SU-DHL-6 (cell line): ENCODE measurements at regions not wholly inside any gene's neighbourhood (a gene's known extent, or its start where the extent isn't known, plus 50 kb on each side); places are given as distances from the start of the nearest gene placed in this dataset.

Source experiments
- EZH2phosphoT487 ChIP-seq: fragments of 200-600 bp; sonication (generic), shearing (Covaris generic); conservative IDR thresholded peaks from 2 replicates; pipeline ENCODE4 v1.6.1; 2018; ENCODE audit warnings: mild to moderate bottlenecking, antibody characterized with exemption, low read length, moderate library complexity, mixed read lengths
- TF ChIP-seq, protein P1 (sequence below): fragments of 200-600 bp; sonication (generic); IDR thresholded peaks from one replicate; pipeline ENCODE4 v1.5.1; 2017; ENCODE audit warnings: antibody characterized with exemption, mild to moderate bottlenecking, low read length, moderate library complexity; ENCODE audit not compliant: insufficient read depth, poor library complexity, severe bottlenecking

DNA sequence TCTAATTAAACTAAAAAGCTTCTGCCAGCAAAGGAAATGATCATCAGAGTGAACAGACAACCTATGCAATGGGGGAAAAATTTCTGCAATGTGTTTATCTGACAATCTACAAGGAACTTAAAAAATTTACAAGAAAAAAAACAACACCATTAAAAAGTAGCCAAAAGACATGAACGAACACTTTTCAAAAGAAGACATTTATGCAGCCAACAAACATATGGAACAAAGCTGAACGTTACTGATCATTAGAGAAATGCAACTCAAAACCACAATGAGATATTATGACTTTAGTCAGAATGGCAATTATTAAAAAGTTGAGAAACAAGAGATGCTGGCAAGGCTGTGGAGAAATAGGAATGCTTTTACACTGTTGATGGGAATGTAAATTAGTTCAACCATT lies 530.4 kb upstream of the DAB2 start:
- TF ChIP-seq, protein P1, sequence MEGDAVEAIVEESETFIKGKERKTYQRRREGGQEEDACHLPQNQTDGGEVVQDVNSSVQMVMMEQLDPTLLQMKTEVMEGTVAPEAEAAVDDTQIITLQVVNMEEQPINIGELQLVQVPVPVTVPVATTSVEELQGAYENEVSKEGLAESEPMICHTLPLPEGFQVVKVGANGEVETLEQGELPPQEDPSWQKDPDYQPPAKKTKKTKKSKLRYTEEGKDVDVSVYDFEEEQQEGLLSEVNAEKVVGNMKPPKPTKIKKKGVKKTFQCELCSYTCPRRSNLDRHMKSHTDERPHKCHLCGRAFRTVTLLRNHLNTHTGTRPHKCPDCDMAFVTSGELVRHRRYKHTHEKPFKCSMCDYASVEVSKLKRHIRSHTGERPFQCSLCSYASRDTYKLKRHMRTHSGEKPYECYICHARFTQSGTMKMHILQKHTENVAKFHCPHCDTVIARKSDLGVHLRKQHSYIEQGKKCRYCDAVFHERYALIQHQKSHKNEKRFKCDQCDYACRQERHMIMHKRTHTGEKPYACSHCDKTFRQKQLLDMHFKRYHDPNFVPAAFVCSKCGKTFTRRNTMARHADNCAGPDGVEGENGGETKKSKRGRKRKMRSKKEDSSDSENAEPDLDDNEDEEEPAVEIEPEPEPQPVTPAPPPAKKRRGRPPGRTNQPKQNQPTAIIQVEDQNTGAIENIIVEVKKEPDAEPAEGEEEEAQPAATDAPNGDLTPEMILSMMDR: no peak
- no peak for TF ChIP-seq EZH2phosphoT487
